Endothelial cell (in vitro differentiated cells): ENCODE measurements at regions not wholly inside any gene's neighbourhood (a gene's known extent, or its start where the extent isn't known, plus 50 kb on each side); places are given as distances from the start of the nearest gene placed in this dataset.

Experiments
- DNase-seq: peaks from one replicate; pipeline ENCODE4 v3.0.0; 2021; ENCODE audit warnings: low spot score
- H3K27ac Mint-ChIP-seq: one replicate; pipeline ENCODE4 v1.8.0; 2021; ENCODE audit warnings: mixed read lengths, inconsistent platforms; ENCODE audit not compliant: unreplicated experiment
- H3K27me3 Mint-ChIP-seq: one replicate; pipeline ENCODE4 v1.8.0; 2021; ENCODE audit warnings: mild to moderate bottlenecking, moderate library complexity, mixed read lengths, inconsistent platforms; ENCODE audit not compliant: unreplicated experiment
- H3K36me3 Mint-ChIP-seq: one replicate; pipeline ENCODE4 v1.8.0; 2021; ENCODE audit warnings: mild to moderate bottlenecking, low read depth, mixed read lengths, inconsistent platforms; ENCODE audit not compliant: unreplicated experiment
- H3K4me1 Mint-ChIP-seq: one replicate; pipeline ENCODE4 v1.8.0; 2021; ENCODE audit warnings: mild to moderate bottlenecking, mixed read lengths, inconsistent platforms; ENCODE audit not compliant: unreplicated experiment
- H3K4me3 Mint-ChIP-seq: one replicate; pipeline ENCODE4 v1.8.0; 2021; ENCODE audit warnings: mild to moderate bottlenecking, mixed read lengths, inconsistent platforms; ENCODE audit not compliant: unreplicated experiment
- H3K9me3 Mint-ChIP-seq: one replicate; pipeline ENCODE4 v1.8.0; 2021; ENCODE audit warnings: mixed read lengths, inconsistent platforms; ENCODE audit not compliant: unreplicated experiment
- CTCF ChIP-seq: fragments of 200-600 bp; sonication (generic); IDR thresholded peaks from one replicate; pipeline ENCODE4 v1.5.0; 2021; ENCODE audit warnings: antibody characterized with exemption; ENCODE audit not compliant: unreplicated experiment

GRCh38 chr5:58341476-58341875 lies 118.4 kb downstream of the PLK2 start:
- Mint-ChIP-seq H3K4me3 (no peak overlapping the region), H3K27ac (no peak overlapping the region), H3K27me3 (no peaks in the 10 kb centered on the region), H3K36me3 (no peaks in the 10 kb centered on the region), H3K9me3 (no peaks in the 10 kb centered on the region), H3K4me1 (no peaks in the 10 kb centered on the region)
- DNase-seq = no peak
- no peak for TF ChIP-seq CTCF

GRCh38 chr5:58335518-58335917 lies 124.4 kb downstream of the PLK2 start:
- H3K36me3 Mint-ChIP-seq = peaks cover 5% of the 10 kb centered on the region
- H3K27ac Mint-ChIP-seq = no peak overlapping the region
- DNase-seq = no peak

GRCh38 chr5:58334035-58334434 lies 125.9 kb downstream of the PLK2 start:
- Mint-ChIP-seq H3K27ac (no peak overlapping the region), H3K4me3 (no peak overlapping the region)
- TF ChIP-seq CTCF = no peak

More at GRCh38 chr5:58335518-58335917, 124.4 kb downstream of the PLK2 start:
- Mint-ChIP-seq H3K9me3 (no peaks in the 10 kb centered on the region), H3K4me1 (peaks cover 6% of the 10 kb centered on the region), H3K27me3 (no peaks in the 10 kb centered on the region), H3K4me3 (no peak overlapping the region)
- peak; percentile 22 for TF ChIP-seq CTCF

GRCh38 chr5:58330781-58331180 lies 129.1 kb downstream of the PLK2 start:
- Mint-ChIP-seq H3K27me3 (no peaks in the 10 kb centered on the region), H3K36me3 (peaks cover 5% of the 10 kb centered on the region), H3K4me1 (peaks cover 6% of the 10 kb centered on the region), H3K9me3 (no peaks in the 10 kb centered on the region), H3K27ac (no peak overlapping the region), H3K4me3 (no peak overlapping the region)
- no peak for TF ChIP-seq CTCF
- no peak for DNase-seq

More at GRCh38 chr5:58334035-58334434, 125.9 kb downstream of the PLK2 start:
- Mint-ChIP-seq H3K36me3 (peaks cover 5% of the 10 kb centered on the region), H3K9me3 (no peaks in the 10 kb centered on the region), H3K4me1 (peaks cover 6% of the 10 kb centered on the region), H3K27me3 (no peaks in the 10 kb centered on the region)
- no peak for DNase-seq

- Mint-ChIP-seq H3K36me3 (peaks cover 1% of the 10 kb centered on the region), H3K9me3 (no peaks in the 10 kb centered on the region), H3K4me1 (peaks cover 15% of the 10 kb centered on the region), H3K4me3 (no peak overlapping the region), H3K27ac (no peak overlapping the region), H3K27me3 (no peaks in the 10 kb centered on the region)
- no peak for TF ChIP-seq CTCF
- DNase-seq = no peak
These were observed 132.6 kb downstream of the PLK2 start for GRCh38 chr5:58327289-58327688.
